ENCODE measurements at regions not wholly inside any gene's neighbourhood (a gene's known extent, or its start where the extent isn't known, plus 50 kb on each side); places are given as distances from the start of the nearest gene placed in this dataset.

GRCh38 chr12:88805286-88805685 is 225.0 kb upstream of the KITLG start:
- Histone ChIP-seq H3K36me3 (no peaks in the 10 kb centered on the region), H3K9me3 (no peaks in the 10 kb centered on the region), H3K4me3 (no peak overlapping the region), H3K27me3 (no peaks in the 10 kb centered on the region), H3K27ac (no peak overlapping the region), H3K4me1 (no peaks in the 10 kb centered on the region)
- no peak for TF ChIP-seq CTCF (IDR thresholded peaks at IDR 0.05)
- intact Hi-C loops (cut with DNase I), result no loop called here
- no peak for DNase-seq (ENCODE audit: low spot score in 2 of 2)

DNA sequence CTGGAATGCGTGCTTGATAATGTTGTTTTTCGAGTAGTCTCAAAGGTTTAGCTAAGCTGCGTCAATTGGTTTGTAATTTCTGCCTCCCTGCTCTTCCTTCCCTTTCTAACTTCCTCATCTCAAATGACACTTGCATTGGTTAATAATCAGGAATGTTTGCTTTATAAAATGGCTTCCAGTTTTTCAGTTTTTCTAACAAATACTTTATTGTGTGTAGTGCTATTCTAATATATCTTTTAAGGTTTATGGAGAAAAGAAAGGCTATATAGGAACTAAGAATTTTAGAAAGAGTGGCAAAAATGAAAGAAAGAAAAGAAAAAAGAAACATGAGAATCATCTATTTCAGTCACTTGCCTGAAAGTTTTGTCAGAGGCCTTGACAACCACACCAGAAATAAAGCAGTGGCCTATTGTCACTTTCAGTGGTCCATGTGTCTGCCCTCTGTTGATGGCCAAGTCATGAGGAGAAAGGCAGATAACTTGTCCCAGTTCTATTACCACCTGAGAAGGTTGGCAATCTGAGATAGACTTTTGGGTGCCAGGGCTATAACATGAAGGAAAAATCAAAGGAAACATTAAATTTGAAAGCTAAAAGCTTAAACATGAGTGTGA is 221.9 kb upstream of the KITLG start:
- no peaks in the 10 kb centered on the region for H3K9me3 ChIP-seq
- no peaks in the 10 kb centered on the region for H3K4me1 ChIP-seq
- H3K36me3 ChIP-seq, result no peaks in the 10 kb centered on the region
- no peak overlapping the region for H3K27ac ChIP-seq
- intact Hi-C loops (cut with DNase I), result no loop called here
- no peak for DNase-seq (ENCODE audit: low spot score in 2 of 2)
- no peak for TF ChIP-seq CTCF (IDR thresholded peaks at IDR 0.05)
- H3K27me3 ChIP-seq, result no peaks in the 10 kb centered on the region
- no peak overlapping the region for H3K4me3 ChIP-seq

DNA sequence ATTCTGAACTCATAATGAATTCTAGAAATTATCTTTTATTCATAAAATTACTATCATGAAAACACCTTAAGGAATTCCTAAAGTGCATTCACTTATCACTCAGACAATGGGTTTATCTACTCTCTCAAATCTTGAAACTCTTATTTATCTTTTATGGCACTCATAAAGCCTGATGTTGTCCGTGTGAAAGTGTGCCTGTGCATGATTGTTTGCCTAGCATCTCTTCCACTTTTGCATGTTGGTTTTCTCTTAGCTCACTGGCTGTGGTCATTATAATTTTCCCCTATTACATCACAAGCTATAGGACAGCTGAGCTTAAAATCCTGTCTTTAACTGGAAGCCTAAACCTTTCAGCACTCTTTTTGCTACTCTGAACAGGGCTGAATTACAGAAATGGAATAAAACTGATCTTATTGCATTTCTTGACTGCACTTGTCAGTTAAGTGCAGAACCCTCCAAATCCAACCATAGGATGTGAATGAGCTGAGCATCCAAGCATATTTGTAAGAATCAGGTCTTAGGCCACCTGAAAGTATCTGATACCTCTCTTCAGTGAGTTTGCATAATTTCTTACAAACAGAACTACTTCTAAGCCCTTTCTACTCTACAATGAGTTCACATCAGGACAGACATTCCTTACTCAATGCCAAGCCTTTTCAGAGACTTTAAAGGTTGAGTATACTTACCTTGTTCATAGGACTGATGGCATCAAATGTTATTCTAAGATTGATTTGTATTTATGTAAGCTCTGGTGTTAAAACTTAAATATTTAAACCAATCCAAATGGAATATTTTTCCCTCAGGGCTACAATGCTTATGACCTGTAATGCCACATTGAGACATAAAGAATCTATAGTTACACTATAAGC is 221.2 kb upstream of the KITLG start:
- Histone ChIP-seq H3K4me3 (no peak overlapping the region), H3K27me3 (no peaks in the 10 kb centered on the region), H3K9me3 (no peaks in the 10 kb centered on the region), H3K27ac (no peak overlapping the region), H3K4me1 (no peaks in the 10 kb centered on the region), H3K36me3 (no peaks in the 10 kb centered on the region)
- no peak for DNase-seq (ENCODE audit: low spot score in 2 of 2)
- intact Hi-C loops (cut with DNase I), result no loop called here
- TF ChIP-seq CTCF (IDR thresholded peaks at IDR 0.05), result no peak

DNA sequence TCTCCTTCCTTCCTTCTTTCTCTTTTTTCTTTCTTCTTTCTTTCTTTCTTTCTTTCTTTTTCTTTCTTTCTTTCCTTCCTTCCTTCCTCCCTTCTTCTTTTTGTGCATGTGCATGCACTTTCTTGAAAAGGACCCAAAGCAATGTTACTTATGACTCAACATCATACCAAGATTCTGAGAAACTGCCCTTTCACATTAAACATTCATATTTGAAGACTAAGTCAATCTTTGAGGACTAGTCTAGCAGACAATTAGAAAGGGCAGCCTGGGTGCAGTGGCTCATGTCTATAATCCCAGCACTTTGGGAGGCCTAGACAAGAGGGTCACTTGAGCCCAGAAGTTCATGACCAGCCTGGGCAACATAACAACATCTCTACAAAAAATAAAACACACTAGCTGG is 212.8 kb upstream of the KITLG start:
- Histone ChIP-seq H3K36me3 (no peaks in the 10 kb centered on the region), H3K4me3 (no peak overlapping the region), H3K4me1 (no peaks in the 10 kb centered on the region), H3K9me3 (no peaks in the 10 kb centered on the region), H3K27ac (no peak overlapping the region), H3K27me3 (no peaks in the 10 kb centered on the region)
- intact Hi-C loops (cut with DNase I), result no loop called here
- TF ChIP-seq CTCF (IDR thresholded peaks at IDR 0.05), result no peak
- DNase-seq (ENCODE audit: low spot score in 2 of 2), result no peak

DNA sequence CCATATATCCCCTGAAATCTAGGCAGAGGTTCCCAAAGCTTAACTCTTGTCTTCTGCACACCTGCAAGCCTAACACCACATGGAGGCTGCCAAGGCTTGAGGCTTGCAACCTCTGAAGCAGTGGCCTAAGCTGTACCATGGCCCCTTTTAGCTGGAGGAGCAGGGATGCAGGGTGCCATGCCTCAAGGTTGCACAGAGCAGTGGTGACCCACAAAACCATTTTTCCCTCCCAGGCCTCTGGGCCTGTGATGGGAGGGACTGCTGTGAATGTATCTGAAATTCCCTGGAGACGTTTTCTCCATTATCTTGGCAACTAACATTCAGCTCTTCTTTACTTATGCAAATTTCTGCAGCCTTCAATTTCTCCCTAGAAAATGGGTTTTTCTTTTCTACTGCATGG is 210.0 kb upstream of the KITLG start:
- no peak for TF ChIP-seq CTCF (IDR thresholded peaks at IDR 0.05)
- Histone ChIP-seq H3K4me3 (no peak overlapping the region), H3K27me3 (no peaks in the 10 kb centered on the region), H3K27ac (no peak overlapping the region), H3K4me1 (no peaks in the 10 kb centered on the region), H3K36me3 (no peaks in the 10 kb centered on the region), H3K9me3 (no peaks in the 10 kb centered on the region)
- DNase-seq (ENCODE audit: low spot score in 2 of 2), result no peak
- intact Hi-C loops (cut with DNase I), result no loop called here
